ENCODE measurements at regions not wholly inside any gene's neighbourhood (a gene's known extent, or its start where the extent isn't known, plus 50 kb on each side); places are given as distances from the start of the nearest gene placed in this dataset.

DNA sequence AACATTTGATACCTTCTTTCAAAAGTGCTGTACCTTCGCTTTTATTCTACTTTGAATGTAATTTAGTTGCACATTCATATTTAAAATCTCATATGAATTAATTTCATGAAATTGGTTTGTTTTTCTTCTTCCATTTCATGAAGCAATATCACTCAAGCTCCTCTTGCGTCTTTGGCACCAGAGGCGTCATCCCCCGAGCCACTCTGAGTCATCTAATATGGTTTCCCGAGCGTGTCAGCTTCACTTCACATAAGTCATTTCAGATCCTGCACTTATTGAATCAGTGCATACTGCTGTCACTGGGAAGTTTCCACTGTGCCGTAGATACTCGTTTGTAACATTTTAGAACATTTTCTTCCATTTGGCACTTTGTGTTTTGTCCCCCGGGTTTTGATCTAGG, 105.6 kb downstream of the SLC25A47 start:
- TF ChIP-seq, protein P1, sequence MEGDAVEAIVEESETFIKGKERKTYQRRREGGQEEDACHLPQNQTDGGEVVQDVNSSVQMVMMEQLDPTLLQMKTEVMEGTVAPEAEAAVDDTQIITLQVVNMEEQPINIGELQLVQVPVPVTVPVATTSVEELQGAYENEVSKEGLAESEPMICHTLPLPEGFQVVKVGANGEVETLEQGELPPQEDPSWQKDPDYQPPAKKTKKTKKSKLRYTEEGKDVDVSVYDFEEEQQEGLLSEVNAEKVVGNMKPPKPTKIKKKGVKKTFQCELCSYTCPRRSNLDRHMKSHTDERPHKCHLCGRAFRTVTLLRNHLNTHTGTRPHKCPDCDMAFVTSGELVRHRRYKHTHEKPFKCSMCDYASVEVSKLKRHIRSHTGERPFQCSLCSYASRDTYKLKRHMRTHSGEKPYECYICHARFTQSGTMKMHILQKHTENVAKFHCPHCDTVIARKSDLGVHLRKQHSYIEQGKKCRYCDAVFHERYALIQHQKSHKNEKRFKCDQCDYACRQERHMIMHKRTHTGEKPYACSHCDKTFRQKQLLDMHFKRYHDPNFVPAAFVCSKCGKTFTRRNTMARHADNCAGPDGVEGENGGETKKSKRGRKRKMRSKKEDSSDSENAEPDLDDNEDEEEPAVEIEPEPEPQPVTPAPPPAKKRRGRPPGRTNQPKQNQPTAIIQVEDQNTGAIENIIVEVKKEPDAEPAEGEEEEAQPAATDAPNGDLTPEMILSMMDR (IDR thresholded peaks at IDR 0.05; ENCODE audit: low read depth, low read length), result no peak
- TF ChIP-seq EZH2phosphoT487 (IDR thresholded peaks at IDR 0.05; ENCODE audit: low read depth), result no peak

Data from OCI-LY3 (cell line).